Testis (tissue), 2 donors: ENCODE measurements at regions not wholly inside any gene's neighbourhood (a gene's known extent, or its start where the extent isn't known, plus 50 kb on each side); places are given as distances from the start of the nearest gene placed in this dataset.

ENCODE experiments used
- CTCF ChIP-seq, 3 experiments: fragments of 450-650 bp in 2 of 3; fragments of 200-600 bp in 1 of 3; sonication (generic) in 1 of 3; IDR thresholded peaks; one replicate each; pipeline ENCODE4 v1.5.1; 2016 to 2019; ENCODE audit warnings: antibody characterized with exemption in 3 of 3, mild to moderate bottlenecking in 2 of 3, moderate library complexity in 1 of 3
- POLR2A ChIP-seq: fragments of 450-650 bp; IDR thresholded peaks from one replicate; pipeline ENCODE4 v1.6.1; 2017; ENCODE audit warnings: antibody characterized with exemption, mild to moderate bottlenecking, moderate library complexity

- TF ChIP-seq CTCF (IDR thresholded peaks at IDR 0.05) = no peak
- TF ChIP-seq POLR2A = no peak
Measured at GRCh38 chr3:43873723-43874122, 183.0 kb downstream of the ABHD5 start.
